HG02870 (cell line): ENCODE measurements at regions not wholly inside any gene's neighbourhood (a gene's known extent, or its start where the extent isn't known, plus 50 kb on each side); places are given as distances from the start of the nearest gene placed in this dataset.
"Not testable (repeated sequence)": the region's sequence is repeated elsewhere in the genome, so short reads cannot be mapped to it uniquely, and the experiment has no call there.

ENCODE experiments used
- ATAC-seq: cut with Tn5 transposase; IDR thresholded peaks from one replicate; pipeline ENCODE4 v1.9.1; 2021; ENCODE audit warnings: mild to moderate bottlenecking, moderate library complexity; ENCODE audit not compliant: unreplicated experiment

DNA sequence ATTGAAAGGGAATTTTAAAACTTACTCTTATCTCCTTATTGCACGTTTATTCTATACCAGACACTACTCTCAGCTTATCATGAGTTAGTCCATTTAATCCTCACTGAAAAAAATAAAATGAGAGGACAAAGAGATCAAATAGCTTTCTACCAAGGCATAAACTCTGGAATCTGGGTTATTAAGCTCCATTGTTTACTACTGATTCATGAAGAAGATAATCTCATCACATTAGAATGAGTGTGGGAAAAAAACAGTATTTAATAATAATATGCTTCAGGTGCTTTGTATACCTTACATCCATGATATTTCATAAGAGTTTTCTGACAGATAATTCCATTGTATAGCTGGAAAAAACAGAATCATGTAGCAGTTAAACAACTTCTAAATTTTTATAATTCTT lies 1092.6 kb downstream of the TECRL start:
- ATAC-seq: no peak

GRCh38 chr4:63315651-63316050 lies 1093.6 kb downstream of the TECRL start:
- ATAC-seq: no peak

DNA sequence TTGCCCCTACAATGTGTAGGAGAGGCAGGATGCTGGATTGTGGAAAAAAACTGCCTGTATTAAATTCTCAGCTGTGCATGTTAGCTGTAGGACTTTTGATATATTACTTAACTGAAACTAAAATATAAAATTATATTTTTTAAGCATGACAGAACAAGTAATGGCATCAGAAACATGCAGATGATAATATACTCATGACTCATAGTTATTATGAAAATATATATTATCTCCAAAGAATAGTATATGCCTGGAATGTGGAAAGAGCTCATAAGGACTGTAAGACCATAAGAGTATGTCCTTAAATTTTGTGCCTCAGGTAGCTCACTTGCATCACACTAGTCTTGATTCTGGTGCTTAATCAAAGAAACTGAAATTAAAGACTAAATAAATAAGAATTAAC lies 1100.6 kb downstream of the TECRL start:
- ATAC-seq: no peak

GRCh38 chr4:63302792-63303191 lies 1106.5 kb downstream of the TECRL start:
- ATAC-seq: no peak

DNA sequence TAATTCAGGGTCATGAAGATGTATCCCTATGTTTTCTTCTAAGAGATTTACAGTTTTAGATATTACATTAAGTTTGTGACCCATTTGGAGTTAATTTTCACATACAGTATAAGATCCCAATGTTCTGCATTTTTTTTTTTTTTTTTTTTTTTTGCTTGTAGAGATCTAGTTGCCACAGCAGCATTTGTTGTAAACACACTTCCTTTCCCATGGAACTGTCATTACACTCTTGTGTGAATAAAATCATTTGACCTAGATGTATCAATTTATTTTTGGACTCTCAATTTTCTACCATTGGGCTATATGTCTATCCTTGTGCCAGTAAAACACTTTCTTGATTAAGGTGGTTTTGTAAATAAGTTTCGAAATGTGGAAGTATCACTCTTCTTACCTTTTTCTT lies 1107.2 kb downstream of the TECRL start:
- ATAC-seq: no peak

DNA sequence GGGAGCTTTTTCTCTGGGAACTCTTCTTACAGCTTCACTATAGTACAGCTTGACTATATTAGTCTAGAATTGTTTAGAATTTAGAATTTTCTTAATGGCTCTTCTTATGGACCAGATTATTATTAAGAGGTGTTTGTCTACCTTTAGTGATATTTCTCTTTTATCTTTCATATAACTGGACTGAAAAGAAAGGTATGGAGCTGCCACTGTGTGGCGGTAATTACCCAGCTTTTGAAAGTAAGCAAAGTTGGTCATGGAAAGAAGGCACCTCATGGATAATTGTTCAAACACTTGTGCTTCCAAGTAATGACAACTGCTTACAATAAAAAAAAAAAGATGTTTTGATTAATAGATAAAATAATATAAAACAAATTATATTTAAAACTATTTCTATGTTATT lies 1112.5 kb downstream of the TECRL start:
- no peak for ATAC-seq

DNA sequence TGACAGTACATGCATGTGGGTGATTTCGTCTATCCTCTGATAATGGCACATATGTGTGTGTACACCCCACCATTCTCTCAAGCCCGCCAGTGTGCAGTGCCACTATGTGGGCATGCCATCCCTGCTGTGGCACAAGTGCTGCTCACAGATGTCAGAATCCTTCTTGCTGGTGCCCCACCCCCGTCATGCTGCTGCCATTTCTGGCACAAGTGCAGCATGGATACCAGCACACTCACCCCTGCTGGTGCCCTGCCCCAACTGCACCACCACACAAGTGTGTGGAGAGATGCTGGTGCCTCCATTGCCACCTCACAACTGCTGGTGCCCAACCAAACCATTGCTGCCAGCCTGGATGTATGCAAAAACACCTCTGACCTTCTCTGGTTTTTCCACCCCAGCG lies 1133.8 kb downstream of the TECRL start:
- ATAC-seq: no peak

DNA sequence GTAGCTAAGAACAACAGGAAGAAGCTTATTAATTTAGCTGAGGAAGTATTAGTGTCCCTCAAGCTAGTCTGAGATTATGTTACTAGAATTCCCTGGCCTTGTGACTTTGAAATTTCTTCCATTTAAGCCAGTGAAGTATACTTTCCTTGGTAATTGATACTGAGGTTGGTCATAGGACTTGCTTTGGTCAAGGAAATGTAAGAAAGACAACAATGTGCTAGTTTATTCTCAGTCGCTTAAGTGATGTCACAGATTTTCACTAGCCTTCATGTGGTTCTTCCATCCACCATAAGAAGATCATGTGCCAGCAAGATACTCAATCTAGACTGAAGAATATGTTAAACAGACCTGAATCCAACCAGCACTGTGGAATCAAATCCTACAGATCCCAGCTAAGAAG lies 1140.1 kb downstream of the TECRL start:
- no peak for ATAC-seq

DNA sequence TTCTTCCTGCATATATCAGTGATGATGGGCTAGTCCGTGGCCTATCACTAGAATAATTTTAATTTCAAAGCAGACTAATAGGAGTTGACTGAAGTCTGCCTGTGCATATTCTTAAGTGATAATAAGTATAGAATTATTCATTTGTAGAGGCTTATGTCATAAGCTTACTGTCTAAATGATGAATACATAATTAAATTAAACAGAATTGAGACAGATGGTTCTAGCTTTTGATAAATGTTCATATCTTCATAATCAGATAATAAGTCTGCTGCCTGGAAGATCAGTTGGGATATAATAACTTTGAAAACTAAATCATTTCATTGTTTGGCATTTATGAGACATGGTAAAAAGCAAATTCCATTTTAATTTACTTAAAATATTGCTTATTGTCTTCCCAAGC lies 1175.6 kb downstream of the TECRL start:
- no peak for ATAC-seq

GRCh38 chr4:63232058-63232457 lies 1177.2 kb downstream of the TECRL start:
- ATAC-seq: no peak

DNA sequence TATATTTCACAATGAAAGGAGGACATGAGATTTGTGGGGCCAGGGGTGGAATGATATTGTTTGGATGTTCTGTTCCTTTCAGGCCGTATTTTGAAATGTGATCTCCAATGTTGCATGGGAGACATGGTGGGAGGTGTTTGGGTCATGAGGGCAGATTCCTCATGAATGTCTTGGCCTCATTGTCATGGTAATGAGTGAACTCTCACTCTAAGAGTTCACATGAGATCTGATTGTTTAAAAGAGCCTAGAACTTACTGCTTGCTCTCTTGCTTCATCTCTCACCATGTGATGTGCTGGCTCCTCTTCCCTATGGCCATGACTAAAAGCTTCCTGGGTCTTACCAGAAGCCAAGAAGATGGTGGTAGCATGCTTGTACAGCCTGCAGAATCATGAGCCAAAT lies 1183.0 kb downstream of the TECRL start:
- no peak for ATAC-seq

GRCh38 chr4:63222466-63222865 lies 1186.8 kb downstream of the TECRL start:
- no peak for ATAC-seq

- ATAC-seq: no peak
Observed at GRCh38 chr4:63221477-63221876, 1187.8 kb downstream of the TECRL start.

- no peak for ATAC-seq
Observed at GRCh38 chr4:63218856-63219255, 1190.4 kb downstream of the TECRL start.

- no peak for ATAC-seq
Observed at GRCh38 chr4:63214076-63214475, 1195.2 kb downstream of the TECRL start.

GRCh38 chr4:63211776-63212479 lies 1197.3 kb downstream of the TECRL start:
- ATAC-seq: no peak

DNA sequence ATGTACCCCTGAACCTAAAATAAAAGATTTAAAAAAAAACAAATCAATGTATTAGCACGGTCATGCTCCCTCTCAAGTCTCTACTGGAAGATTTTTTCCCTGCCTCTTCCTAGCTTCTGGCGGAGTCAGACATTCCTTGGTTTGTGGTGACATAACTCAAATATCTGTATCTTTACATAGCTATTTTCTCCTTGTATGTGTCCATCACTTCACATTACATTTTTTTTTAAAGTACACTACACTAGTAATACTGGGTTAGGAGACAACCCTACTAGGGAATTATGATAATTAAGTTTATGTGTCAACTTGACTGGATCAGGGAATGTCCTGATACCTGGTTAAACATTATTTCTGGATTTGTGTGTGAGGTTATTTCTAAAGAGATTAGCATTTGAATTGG lies 1197.9 kb downstream of the TECRL start:
- ATAC-seq: no peak

DNA sequence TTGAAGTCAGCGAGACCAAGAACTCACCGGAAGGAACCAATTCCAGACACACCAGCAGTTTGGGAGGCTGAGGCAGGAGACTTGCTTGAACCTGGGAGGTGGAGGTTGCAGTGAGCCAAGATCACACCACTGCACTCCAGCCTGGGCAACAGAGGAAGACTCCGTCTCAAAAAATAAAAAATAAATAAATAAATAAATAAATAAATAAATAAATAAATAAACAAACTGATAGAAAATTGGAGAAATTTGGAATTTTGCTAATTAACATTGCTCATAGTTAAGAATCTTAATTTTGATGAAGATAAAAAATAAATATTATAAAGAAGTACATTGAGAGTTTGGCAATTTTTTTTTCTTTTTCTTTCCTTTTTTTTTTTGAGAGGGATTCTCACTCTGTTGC lies 1216.2 kb downstream of the TECRL start:
- ATAC-seq: not testable (repeated sequence)

- ATAC-seq: no peak
Observed at GRCh38 chr4:63171341-63171740, 1237.9 kb downstream of the TECRL start.

DNA sequence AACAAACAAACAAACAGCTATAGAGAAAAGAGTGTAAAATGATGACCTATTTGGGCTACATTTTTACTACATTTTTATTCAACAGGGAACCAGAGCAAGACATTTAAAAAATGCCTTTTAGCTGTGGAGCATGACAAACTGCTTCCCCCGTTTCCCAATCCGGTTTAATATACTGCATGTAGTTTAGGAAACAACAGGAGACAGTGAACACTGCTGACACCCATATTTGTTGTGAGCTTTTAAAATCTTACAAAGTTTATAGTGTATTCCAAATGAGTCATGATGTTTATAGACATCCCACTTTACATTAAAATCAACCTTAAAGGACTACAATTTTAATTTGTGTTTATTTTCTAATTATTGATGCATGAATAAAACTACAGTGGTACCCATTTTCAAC lies 1238.3 kb downstream of the TECRL start:
- ATAC-seq: no peak

GRCh38 chr4:63169836-63170235 lies 1239.4 kb downstream of the TECRL start:
- ATAC-seq: no peak

DNA sequence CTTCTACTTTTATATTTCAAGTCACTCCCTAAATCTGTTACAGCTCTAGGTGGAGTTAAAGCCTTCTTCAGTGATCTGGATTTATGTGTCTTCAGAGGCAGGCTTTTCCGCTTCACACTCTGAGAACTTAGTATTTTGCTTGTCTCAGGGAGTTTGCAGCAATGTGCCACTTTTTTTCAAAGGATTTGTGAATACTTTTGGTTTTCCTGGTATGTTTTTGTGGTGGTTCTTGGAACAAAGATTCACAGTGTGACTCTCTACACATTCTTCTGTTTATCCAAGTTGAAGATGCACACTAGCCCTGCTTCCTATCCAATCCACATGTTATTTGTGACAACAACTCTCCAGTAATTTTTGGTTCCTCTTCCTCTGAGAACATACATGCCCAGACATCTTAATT lies 1253.7 kb downstream of the TECRL start:
- no peak for ATAC-seq

GRCh38 chr4:63123441-63123840 lies 1285.8 kb downstream of the TECRL start:
- ATAC-seq: no peak
